ENCODE measurements at regions not wholly inside any gene's neighbourhood (a gene's known extent, or its start where the extent isn't known, plus 50 kb on each side); places are given as distances from the start of the nearest gene placed in this dataset.

DNA sequence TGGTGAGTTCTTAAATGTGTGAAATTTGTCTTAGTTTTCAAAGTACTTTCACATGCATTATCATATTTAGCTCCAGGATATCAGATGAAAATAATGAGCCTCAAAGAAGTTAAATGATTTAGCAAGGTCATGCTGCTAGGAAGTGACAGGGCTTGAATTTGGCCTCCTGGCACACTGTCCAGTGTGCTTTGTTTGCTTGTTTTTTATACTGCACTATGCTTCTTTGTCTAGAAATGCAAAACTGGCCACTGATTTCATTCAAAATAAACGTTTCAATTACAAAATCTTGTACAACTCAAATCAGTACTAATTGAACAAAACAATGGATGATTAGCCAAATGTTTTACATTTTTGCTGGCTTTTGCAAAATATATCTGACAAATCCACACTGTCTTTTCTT is 583.3 kb upstream of the CBLB start:
- TF ChIP-seq POLR2A (IDR thresholded peaks at IDR 0.05), result no peak
- TF ChIP-seq, protein P1, sequence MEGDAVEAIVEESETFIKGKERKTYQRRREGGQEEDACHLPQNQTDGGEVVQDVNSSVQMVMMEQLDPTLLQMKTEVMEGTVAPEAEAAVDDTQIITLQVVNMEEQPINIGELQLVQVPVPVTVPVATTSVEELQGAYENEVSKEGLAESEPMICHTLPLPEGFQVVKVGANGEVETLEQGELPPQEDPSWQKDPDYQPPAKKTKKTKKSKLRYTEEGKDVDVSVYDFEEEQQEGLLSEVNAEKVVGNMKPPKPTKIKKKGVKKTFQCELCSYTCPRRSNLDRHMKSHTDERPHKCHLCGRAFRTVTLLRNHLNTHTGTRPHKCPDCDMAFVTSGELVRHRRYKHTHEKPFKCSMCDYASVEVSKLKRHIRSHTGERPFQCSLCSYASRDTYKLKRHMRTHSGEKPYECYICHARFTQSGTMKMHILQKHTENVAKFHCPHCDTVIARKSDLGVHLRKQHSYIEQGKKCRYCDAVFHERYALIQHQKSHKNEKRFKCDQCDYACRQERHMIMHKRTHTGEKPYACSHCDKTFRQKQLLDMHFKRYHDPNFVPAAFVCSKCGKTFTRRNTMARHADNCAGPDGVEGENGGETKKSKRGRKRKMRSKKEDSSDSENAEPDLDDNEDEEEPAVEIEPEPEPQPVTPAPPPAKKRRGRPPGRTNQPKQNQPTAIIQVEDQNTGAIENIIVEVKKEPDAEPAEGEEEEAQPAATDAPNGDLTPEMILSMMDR (IDR thresholded peaks at IDR 0.05), result no peak

GRCh38 chr3:106454497-106454896 is 585.7 kb upstream of the CBLB start:
- H3K36me3 ChIP-seq, result no peaks in the 10 kb centered on the region
- DNase-seq, result no peak
- TF ChIP-seq, protein P1 (IDR thresholded peaks at IDR 0.05), result no peak
- no peak for TF ChIP-seq POLR2A (IDR thresholded peaks at IDR 0.05)
- no peaks in the 10 kb centered on the region for H3K27me3 ChIP-seq
- no peak overlapping the region for H3K4me3 ChIP-seq
- H3K9me3 ChIP-seq, result no peaks in the 10 kb centered on the region
- H3K4me1 ChIP-seq, result no peaks in the 10 kb centered on the region
- no peak overlapping the region for H3K27ac ChIP-seq

More for the DNA sequence above, 583.3 kb upstream of the CBLB start:
- no peak overlapping the region for H3K4me3 ChIP-seq
- no peaks in the 10 kb centered on the region for H3K4me1 ChIP-seq
- no peaks in the 10 kb centered on the region for H3K9me3 ChIP-seq
- DNase-seq, result no peak
- H3K27me3 ChIP-seq, result no peaks in the 10 kb centered on the region
- no peaks in the 10 kb centered on the region for H3K36me3 ChIP-seq
- no peak overlapping the region for H3K27ac ChIP-seq

DNA sequence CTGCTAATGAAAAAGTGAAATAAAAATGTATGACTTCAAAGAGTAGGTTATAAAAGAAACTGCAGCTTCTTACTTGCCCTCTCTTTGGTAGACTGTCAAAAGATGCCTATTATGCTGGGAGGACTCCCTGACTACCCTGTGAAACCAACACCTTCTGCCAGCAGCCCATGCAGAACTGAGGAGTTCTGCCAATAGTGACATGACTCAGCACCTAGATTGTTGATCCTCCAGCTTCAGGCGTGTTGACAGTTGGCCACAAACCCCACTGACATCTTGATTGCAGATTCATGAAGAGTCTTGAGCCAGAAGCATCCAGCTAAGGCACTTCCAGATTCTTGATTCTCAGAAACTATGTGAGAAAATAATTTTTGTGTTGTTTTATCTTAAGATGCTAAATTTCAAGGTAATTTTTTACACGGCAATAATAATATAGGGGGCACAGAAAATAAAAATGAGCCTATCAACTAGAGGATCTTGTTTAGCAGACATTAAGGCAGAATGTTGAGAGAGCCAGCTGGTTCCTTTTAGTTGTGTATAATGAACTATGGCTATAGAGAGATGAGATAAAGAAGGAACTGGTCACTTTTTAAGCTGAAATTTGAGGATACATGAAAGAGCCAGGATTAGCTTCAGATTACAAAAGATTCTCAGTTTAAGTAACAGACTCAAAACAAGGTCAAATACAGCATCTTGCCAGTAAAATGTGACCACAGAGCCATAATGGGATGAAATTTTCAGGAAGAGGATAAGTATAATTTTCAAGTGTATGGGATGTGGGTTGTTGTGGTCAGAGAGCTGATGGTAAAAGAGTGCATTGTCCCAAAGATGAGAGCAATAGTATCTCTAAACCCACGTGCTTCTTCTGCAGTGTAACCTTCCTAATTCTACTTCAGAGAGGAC is 588.7 kb upstream of the CBLB start:
- Histone ChIP-seq H3K27me3 (no peaks in the 10 kb centered on the region), H3K4me1 (no peaks in the 10 kb centered on the region), H3K27ac (no peak overlapping the region), H3K36me3 (no peaks in the 10 kb centered on the region), H3K4me3 (no peak overlapping the region), H3K9me3 (no peaks in the 10 kb centered on the region)
- TF ChIP-seq, protein P1 (IDR thresholded peaks at IDR 0.05), result no peak
- no peak for DNase-seq

DNA sequence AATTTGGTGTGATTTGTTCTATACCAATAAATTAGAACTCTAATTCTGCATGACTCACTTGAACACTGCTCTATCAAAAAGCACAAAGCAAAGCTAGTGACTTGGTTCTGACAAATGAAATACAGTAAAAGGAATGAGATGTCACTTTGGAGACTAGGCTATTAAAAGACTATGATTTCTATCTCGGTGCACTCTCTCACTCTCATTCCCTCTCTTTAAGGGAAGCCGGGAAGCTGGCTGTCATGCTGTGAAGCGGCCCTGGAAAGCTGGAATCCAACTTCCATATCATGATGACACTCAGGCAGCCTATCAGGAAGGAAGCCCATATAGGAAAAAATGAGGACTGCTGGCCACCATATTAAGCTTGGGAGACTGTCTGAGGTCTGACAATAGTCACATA is 590.1 kb upstream of the CBLB start:
- no peak overlapping the region for H3K4me3 ChIP-seq
- DNase-seq, result no peak
- no peaks in the 10 kb centered on the region for H3K4me1 ChIP-seq
- no peaks in the 10 kb centered on the region for H3K27me3 ChIP-seq
- TF ChIP-seq, protein P1 (IDR thresholded peaks at IDR 0.05), result no peak
- TF ChIP-seq POLR2A (IDR thresholded peaks at IDR 0.05), result no peak
- H3K9me3 ChIP-seq, result no peaks in the 10 kb centered on the region
- no peak overlapping the region for H3K27ac ChIP-seq
- H3K36me3 ChIP-seq, result no peaks in the 10 kb centered on the region

- no peak for DNase-seq
- Histone ChIP-seq H3K4me3 (no peak overlapping the region), H3K27me3 (no peaks in the 10 kb centered on the region), H3K27ac (no peak overlapping the region), H3K9me3 (no peaks in the 10 kb centered on the region), H3K4me1 (no peaks in the 10 kb centered on the region), H3K36me3 (no peaks in the 10 kb centered on the region)
- no peak for TF ChIP-seq POLR2A (IDR thresholded peaks at IDR 0.05)
- TF ChIP-seq, protein P1 (IDR thresholded peaks at IDR 0.05), result no peak
These were observed 598.1 kb upstream of the CBLB start for GRCh38 chr3:106466881-106467280.

Measured in Peyer's patch (tissue), 4 donors.